ENCODE measurements at regions not wholly inside any gene's neighbourhood (a gene's known extent, or its start where the extent isn't known, plus 50 kb on each side); places are given as distances from the start of the nearest gene placed in this dataset.

- TF ChIP-seq CTCF (IDR thresholded peaks at IDR 0.05) = no peak
- no peak for DNase-seq
- intact Hi-C loops (cut with DNase I; ENCODE audit: low total_unique reads) = no loop called here
Measured at GRCh38 chr2:75356865-75357264, 157.5 kb upstream of the TACR1 start.

GRCh38 chr2:75353131-75353530 is 153.8 kb upstream of the TACR1 start:
- Histone ChIP-seq H3K36me3 (no peaks in the 10 kb centered on the region), H3K4me3 (no peak overlapping the region), H3K9me3 (no peaks in the 10 kb centered on the region), H3K4me1 (no peaks in the 10 kb centered on the region), H3K27ac (no peak overlapping the region), H3K27me3 (no peaks in the 10 kb centered on the region)
- no peak for TF ChIP-seq CTCF (IDR thresholded peaks at IDR 0.05)
- intact Hi-C loops (cut with DNase I; ENCODE audit: low total_unique reads) = no loop called here
- DNase-seq = no peak

More at GRCh38 chr2:75356865-75357264, 157.5 kb upstream of the TACR1 start:
- Histone ChIP-seq H3K9me3 (no peaks in the 10 kb centered on the region), H3K27me3 (no peaks in the 10 kb centered on the region), H3K36me3 (no peaks in the 10 kb centered on the region), H3K27ac (no peak overlapping the region), H3K4me3 (no peak overlapping the region), H3K4me1 (no peaks in the 10 kb centered on the region)

GRCh38 chr2:75348307-75348706 is 149.0 kb upstream of the TACR1 start:
- no peak for TF ChIP-seq CTCF (IDR thresholded peaks at IDR 0.05)
- Histone ChIP-seq H3K36me3 (no peaks in the 10 kb centered on the region), H3K27ac (no peak overlapping the region), H3K27me3 (no peaks in the 10 kb centered on the region), H3K9me3 (no peaks in the 10 kb centered on the region), H3K4me3 (no peak overlapping the region), H3K4me1 (no peaks in the 10 kb centered on the region)
- DNase-seq = no peak
- intact Hi-C loops (cut with DNase I; ENCODE audit: low total_unique reads) = no loop called here

- Histone ChIP-seq H3K27ac (no peak overlapping the region), H3K9me3 (no peaks in the 10 kb centered on the region), H3K27me3 (no peaks in the 10 kb centered on the region), H3K4me1 (no peaks in the 10 kb centered on the region), H3K36me3 (no peaks in the 10 kb centered on the region), H3K4me3 (no peak overlapping the region)
- intact Hi-C loops (cut with DNase I; ENCODE audit: low total_unique reads) = no loop called here
- no peak for DNase-seq
- no peak for TF ChIP-seq CTCF (IDR thresholded peaks at IDR 0.05)
Measured at GRCh38 chr2:75344146-75344545, 144.8 kb upstream of the TACR1 start.

GRCh38 chr2:75342504-75343175 is 143.3 kb upstream of the TACR1 start:
- DNase-seq = no peak
- TF ChIP-seq CTCF (IDR thresholded peaks at IDR 0.05) = no peak
- Histone ChIP-seq H3K4me3 (no peak overlapping the region), H3K4me1 (no peaks in the 10 kb centered on the region), H3K36me3 (no peaks in the 10 kb centered on the region), H3K9me3 (no peaks in the 10 kb centered on the region), H3K27me3 (no peaks in the 10 kb centered on the region), H3K27ac (no peak overlapping the region)
- intact Hi-C loops (cut with DNase I; ENCODE audit: low total_unique reads) = no loop called here

- intact Hi-C loops (cut with DNase I; ENCODE audit: low total_unique reads) = no loop called here
- no peaks in the 10 kb centered on the region for H3K4me1 ChIP-seq
- no peak for DNase-seq
- no peaks in the 10 kb centered on the region for H3K27me3 ChIP-seq
- TF ChIP-seq CTCF (IDR thresholded peaks at IDR 0.05) = no peak
- H3K4me3 ChIP-seq = no peak overlapping the region
- no peaks in the 10 kb centered on the region for H3K36me3 ChIP-seq
- no peak overlapping the region for H3K27ac ChIP-seq
- H3K9me3 ChIP-seq = no peaks in the 10 kb centered on the region
Measured at GRCh38 chr2:75340560-75340959, 141.2 kb upstream of the TACR1 start.

Measured in tibial artery (tissue), 4 donors.